ENCODE measurements at regions not wholly inside any gene's neighbourhood (a gene's known extent, or its start where the extent isn't known, plus 50 kb on each side); places are given as distances from the start of the nearest gene placed in this dataset.

DNA sequence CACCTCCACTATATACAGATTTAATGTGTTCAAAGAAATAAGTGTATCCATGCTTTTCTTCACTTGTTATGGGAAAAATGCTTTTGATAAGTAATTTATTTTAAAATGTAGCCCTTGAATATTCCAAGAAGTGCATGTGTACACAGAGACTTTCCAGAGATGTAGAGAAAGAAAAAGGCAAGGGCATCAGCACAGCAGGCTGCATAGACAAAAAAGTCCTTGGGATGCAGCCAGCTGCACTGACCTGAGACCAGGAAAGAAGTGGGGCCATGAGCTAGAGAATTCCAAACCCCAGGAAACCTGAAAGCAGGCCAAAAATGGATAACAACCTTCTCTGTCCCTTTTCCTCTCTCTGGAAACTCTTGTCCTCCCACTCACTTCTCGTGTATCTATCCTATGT lies 51.6 kb upstream of the PRDM8 start:
- peaks cover 2% of the 10 kb centered on the region for H3K27me3 Mint-ChIP-seq (ENCODE audit: low read depth)
- no peak overlapping the region for H3K4me3 Mint-ChIP-seq
- H3K36me3 Mint-ChIP-seq (ENCODE audit: low read depth): peaks cover 15% of the 10 kb centered on the region
- H3K9me3 Mint-ChIP-seq: peaks cover 7% of the 10 kb centered on the region
- peaks cover 32% of the 10 kb centered on the region for H3K4me1 Mint-ChIP-seq (ENCODE audit: low read depth)
- no peak overlapping the region for H3K27ac Mint-ChIP-seq

GRCh38 chr4:80144676-80145470 lies 52.4 kb upstream of the PRDM8 start:
- Mint-ChIP-seq H3K36me3 (ENCODE audit: low read depth) (peaks cover 18% of the 10 kb centered on the region), H3K27me3 (ENCODE audit: low read depth) (no peaks in the 10 kb centered on the region), H3K27ac (peak overlapping the region; percentile 41), H3K4me1 (ENCODE audit: low read depth) (peaks cover 38% of the 10 kb centered on the region), H3K4me3 (no peak overlapping the region), H3K9me3 (peaks cover 7% of the 10 kb centered on the region)

GRCh38 chr4:80143307-80143679 lies 54.0 kb upstream of the PRDM8 start:
- H3K36me3 Mint-ChIP-seq (ENCODE audit: low read depth): peaks cover 21% of the 10 kb centered on the region
- H3K4me1 Mint-ChIP-seq (ENCODE audit: low read depth): peaks cover 52% of the 10 kb centered on the region
- H3K27me3 Mint-ChIP-seq (ENCODE audit: low read depth): no peaks in the 10 kb centered on the region
- H3K4me3 Mint-ChIP-seq: no peak overlapping the region
- peaks cover 7% of the 10 kb centered on the region for H3K9me3 Mint-ChIP-seq
- H3K27ac Mint-ChIP-seq: peak overlapping the region; percentile 1

GRCh38 chr4:80142394-80143306 lies 54.7 kb upstream of the PRDM8 start:
- Mint-ChIP-seq H3K9me3 (peaks cover 8% of the 10 kb centered on the region), H3K4me1 (ENCODE audit: low read depth) (peaks cover 58% of the 10 kb centered on the region), H3K36me3 (ENCODE audit: low read depth) (peaks cover 25% of the 10 kb centered on the region), H3K4me3 (no peak overlapping the region), H3K27ac (peak overlapping the region; percentile 63), H3K27me3 (ENCODE audit: low read depth) (no peaks in the 10 kb centered on the region)

- Mint-ChIP-seq H3K27me3 (ENCODE audit: low read depth) (no peaks in the 10 kb centered on the region), H3K4me1 (ENCODE audit: low read depth) (peaks cover 63% of the 10 kb centered on the region), H3K27ac (peak overlapping the region; percentile 68), H3K9me3 (peaks cover 12% of the 10 kb centered on the region), H3K36me3 (ENCODE audit: low read depth) (peaks cover 29% of the 10 kb centered on the region), H3K4me3 (peak overlapping the region; percentile 24)
Observed at GRCh38 chr4:80141543-80141942, 55.8 kb upstream of the PRDM8 start.

DNA sequence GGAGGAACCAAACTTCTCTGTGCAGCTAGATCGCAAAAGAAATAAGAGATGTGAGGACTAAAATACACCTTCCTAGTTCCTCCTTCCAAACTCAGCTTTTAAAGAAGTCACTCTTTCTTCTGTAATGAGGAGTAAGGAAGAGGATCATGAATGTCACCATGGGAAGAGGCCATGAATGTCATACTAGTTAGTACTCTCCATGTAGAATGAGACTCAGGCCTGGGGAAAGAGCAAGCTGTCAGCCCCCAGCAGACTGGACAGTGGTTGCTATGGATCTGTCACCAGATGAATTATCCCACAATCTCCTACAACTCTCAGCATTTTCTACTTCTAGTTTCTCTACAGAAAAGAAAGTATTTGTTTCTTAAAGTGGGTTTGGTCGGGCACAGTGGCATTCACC lies 57.1 kb upstream of the PRDM8 start:
- Mint-ChIP-seq H3K36me3 (ENCODE audit: low read depth) (peaks cover 30% of the 10 kb centered on the region), H3K27ac (peak overlapping the region; percentile 84)

DNA sequence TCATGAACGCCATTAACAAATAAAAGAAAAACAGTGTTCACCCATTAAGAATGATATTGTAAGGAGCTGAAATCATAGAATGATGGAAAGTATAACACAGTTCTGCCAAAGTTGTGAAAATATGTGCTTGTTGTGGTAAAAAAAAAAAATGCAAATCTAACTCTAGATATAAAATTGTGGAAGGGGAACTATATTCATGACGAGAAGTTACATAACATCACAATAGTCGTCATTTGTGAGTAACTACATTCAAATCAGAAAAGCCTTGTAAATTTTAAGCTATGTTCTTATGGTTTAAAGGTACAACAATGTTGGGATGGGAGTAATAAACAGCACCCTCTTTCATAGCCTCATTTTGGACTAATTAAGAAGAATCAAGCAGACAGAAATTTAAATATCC lies 57.6 kb upstream of the PRDM8 start:
- H3K27ac Mint-ChIP-seq: peak overlapping the region; percentile 84
- peaks cover 26% of the 10 kb centered on the region for H3K36me3 Mint-ChIP-seq (ENCODE audit: low read depth)
- H3K27me3 Mint-ChIP-seq (ENCODE audit: low read depth): no peaks in the 10 kb centered on the region
- peaks cover 9% of the 10 kb centered on the region for H3K9me3 Mint-ChIP-seq
- H3K4me1 Mint-ChIP-seq (ENCODE audit: low read depth): peaks cover 63% of the 10 kb centered on the region
- H3K4me3 Mint-ChIP-seq: no peak overlapping the region

More for the DNA sequence above, 57.1 kb upstream of the PRDM8 start:
- Mint-ChIP-seq H3K4me1 (ENCODE audit: low read depth) (peaks cover 66% of the 10 kb centered on the region), H3K9me3 (peaks cover 12% of the 10 kb centered on the region), H3K27me3 (ENCODE audit: low read depth) (no peaks in the 10 kb centered on the region), H3K4me3 (no peak overlapping the region)

GRCh38 chr4:80138551-80139538 lies 58.5 kb upstream of the PRDM8 start:
- Mint-ChIP-seq H3K36me3 (ENCODE audit: low read depth) (peaks cover 22% of the 10 kb centered on the region), H3K27ac (peak overlapping the region; percentile 84), H3K4me1 (ENCODE audit: low read depth) (peaks cover 62% of the 10 kb centered on the region), H3K27me3 (ENCODE audit: low read depth) (no peaks in the 10 kb centered on the region), H3K4me3 (peak overlapping the region; percentile 72), H3K9me3 (peaks cover 5% of the 10 kb centered on the region)

- H3K36me3 Mint-ChIP-seq (ENCODE audit: low read depth): peaks cover 21% of the 10 kb centered on the region
- H3K9me3 Mint-ChIP-seq: peaks cover 5% of the 10 kb centered on the region
- no peak overlapping the region for H3K4me3 Mint-ChIP-seq
- peaks cover 52% of the 10 kb centered on the region for H3K4me1 Mint-ChIP-seq (ENCODE audit: low read depth)
- no peaks in the 10 kb centered on the region for H3K27me3 Mint-ChIP-seq (ENCODE audit: low read depth)
- H3K27ac Mint-ChIP-seq: peak overlapping the region; percentile 84
Observed at GRCh38 chr4:80137631-80138030, 59.7 kb upstream of the PRDM8 start.

DNA sequence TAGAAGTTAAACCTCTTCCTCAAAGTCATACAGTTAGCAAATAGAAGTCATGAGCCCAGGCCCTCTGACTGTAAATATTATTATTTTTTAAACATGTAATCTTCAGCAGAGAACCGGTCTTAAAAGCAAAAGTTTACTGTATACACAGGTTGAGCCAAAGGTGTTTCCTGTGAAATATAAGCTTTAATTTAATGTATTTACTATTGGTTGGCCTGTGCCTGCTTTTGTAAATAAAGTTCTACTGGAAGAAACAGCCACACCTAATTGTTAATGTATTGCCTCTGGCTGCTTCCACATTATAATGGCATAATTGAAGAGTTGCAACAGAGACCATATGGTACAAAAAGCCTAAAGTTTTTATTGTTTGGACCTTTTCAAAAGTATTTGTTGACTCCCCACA lies 61.0 kb upstream of the PRDM8 start:
- peaks cover 5% of the 10 kb centered on the region for H3K9me3 Mint-ChIP-seq
- peaks cover 25% of the 10 kb centered on the region for H3K36me3 Mint-ChIP-seq (ENCODE audit: low read depth)
- H3K27me3 Mint-ChIP-seq (ENCODE audit: low read depth): no peaks in the 10 kb centered on the region
- H3K27ac Mint-ChIP-seq: no peak overlapping the region
- no peak overlapping the region for H3K4me3 Mint-ChIP-seq
- peaks cover 49% of the 10 kb centered on the region for H3K4me1 Mint-ChIP-seq (ENCODE audit: low read depth)

GRCh38 chr4:80135702-80136058 lies 61.6 kb upstream of the PRDM8 start:
- H3K4me1 Mint-ChIP-seq (ENCODE audit: low read depth): peaks cover 48% of the 10 kb centered on the region
- peaks cover 5% of the 10 kb centered on the region for H3K9me3 Mint-ChIP-seq
- H3K36me3 Mint-ChIP-seq (ENCODE audit: low read depth): peaks cover 22% of the 10 kb centered on the region
- no peak overlapping the region for H3K4me3 Mint-ChIP-seq
- H3K27ac Mint-ChIP-seq: no peak overlapping the region
- H3K27me3 Mint-ChIP-seq (ENCODE audit: low read depth): no peaks in the 10 kb centered on the region

DNA sequence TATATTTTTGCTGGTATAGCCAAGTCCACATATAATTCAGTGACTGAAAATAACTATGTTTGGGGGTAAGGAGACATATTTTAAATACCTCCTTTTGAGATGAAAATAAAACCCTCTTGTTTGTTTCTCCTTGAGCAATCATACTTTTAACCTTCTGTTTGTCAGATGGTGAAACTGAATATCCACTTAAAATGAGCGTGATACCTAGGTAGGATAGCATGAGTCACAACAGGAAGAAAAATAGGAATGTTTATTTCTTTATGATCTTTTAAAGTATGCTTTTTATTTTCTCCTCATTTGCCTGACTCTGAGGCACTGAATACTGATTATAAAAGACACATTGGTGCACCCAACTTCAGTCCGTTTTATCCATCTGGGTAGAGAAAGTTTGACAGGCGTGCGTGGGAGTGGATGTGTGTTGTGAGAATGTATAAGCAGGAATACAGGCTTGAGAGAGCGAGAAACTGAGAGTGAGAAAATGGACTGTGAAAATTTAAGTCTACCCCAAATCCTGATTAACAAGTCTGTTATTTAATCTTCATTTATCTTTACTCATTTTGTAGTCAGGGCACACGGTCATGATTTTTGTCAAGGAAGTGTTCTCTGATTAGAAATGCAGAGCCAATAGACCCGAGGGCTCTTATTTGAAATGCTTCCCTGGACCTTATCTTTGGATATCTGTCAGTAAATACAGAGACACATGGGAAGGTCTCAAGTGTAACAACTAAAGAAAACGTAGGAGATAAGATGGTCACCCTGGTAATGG lies 62.1 kb upstream of the ANTXR2 start:
- H3K9me3 Mint-ChIP-seq: peaks cover 5% of the 10 kb centered on the region
- H3K36me3 Mint-ChIP-seq (ENCODE audit: low read depth): peaks cover 20% of the 10 kb centered on the region
- no peak overlapping the region for H3K4me3 Mint-ChIP-seq
- no peaks in the 10 kb centered on the region for H3K27me3 Mint-ChIP-seq (ENCODE audit: low read depth)
- H3K27ac Mint-ChIP-seq: no peak overlapping the region
- peaks cover 44% of the 10 kb centered on the region for H3K4me1 Mint-ChIP-seq (ENCODE audit: low read depth)

GRCh38 chr4:80133240-80133783 lies 60.3 kb upstream of the ANTXR2 start:
- Mint-ChIP-seq H3K4me3 (no peak overlapping the region), H3K9me3 (peaks cover 5% of the 10 kb centered on the region), H3K36me3 (ENCODE audit: low read depth) (peaks cover 21% of the 10 kb centered on the region), H3K27me3 (ENCODE audit: low read depth) (no peaks in the 10 kb centered on the region), H3K4me1 (ENCODE audit: low read depth) (peaks cover 40% of the 10 kb centered on the region), H3K27ac (no peak overlapping the region)
